GF-D8 (cell line): ENCODE measurements at regions not wholly inside any gene's neighbourhood (a gene's known extent, or its start where the extent isn't known, plus 50 kb on each side); places are given as distances from the start of the nearest gene placed in this dataset.
"Not testable (repeated sequence)": the region's sequence is repeated elsewhere in the genome, so short reads cannot be mapped to it uniquely, and the experiment has no call there.

Experiments
- DNase-seq: peaks from one replicate; lab custom pipeline; 2025; lab: John Stamatoyannopoulos, UW

- DNase-seq: no peak
Observed at GRCh38 chr1:79762461-79762860, 755.9 kb upstream of the ADGRL4 start.

- no peak for DNase-seq
Observed at GRCh38 chr1:79760531-79760930, 754.0 kb upstream of the ADGRL4 start.

GRCh38 chr1:79749607-79750006, 743.1 kb upstream of the ADGRL4 start:
- DNase-seq: no peak

- DNase-seq: no peak
Observed at GRCh38 chr1:79745929-79746328, 739.4 kb upstream of the ADGRL4 start.

GRCh38 chr1:79744746-79745145, 738.2 kb upstream of the ADGRL4 start:
- no peak for DNase-seq

GRCh38 chr1:79741720-79742421, 735.3 kb upstream of the ADGRL4 start:
- no peak for DNase-seq

- no peak for DNase-seq
Observed at GRCh38 chr1:79738101-79738500, 731.6 kb upstream of the ADGRL4 start.

- no peak for DNase-seq
Observed at GRCh38 chr1:79737193-79737592, 730.7 kb upstream of the ADGRL4 start.

GRCh38 chr1:79732950-79733349, 726.4 kb upstream of the ADGRL4 start:
- no peak for DNase-seq

GRCh38 chr1:79726911-79727310, 720.4 kb upstream of the ADGRL4 start:
- no peak for DNase-seq

GRCh38 chr1:79726321-79726720, 719.8 kb upstream of the ADGRL4 start:
- DNase-seq: no peak

GRCh38 chr1:79716447-79716846, 709.9 kb upstream of the ADGRL4 start:
- DNase-seq: no peak

- DNase-seq: no peak
Observed at GRCh38 chr1:79714664-79715063, 708.1 kb upstream of the ADGRL4 start.

GRCh38 chr1:79711001-79711431, 704.5 kb upstream of the ADGRL4 start:
- DNase-seq: no peak

- DNase-seq: no peak
Observed at GRCh38 chr1:79708646-79709265, 702.2 kb upstream of the ADGRL4 start.

GRCh38 chr1:79705218-79705617, 698.7 kb upstream of the ADGRL4 start:
- DNase-seq: no peak

- DNase-seq: no peak
Observed at GRCh38 chr1:79704067-79704466, 697.5 kb upstream of the ADGRL4 start.

- DNase-seq: not testable (repeated sequence)
Observed at GRCh38 chr1:79702336-79702999, 695.9 kb upstream of the ADGRL4 start.

GRCh38 chr1:79695138-79695537, 688.6 kb upstream of the ADGRL4 start:
- DNase-seq: no peak

GRCh38 chr1:79694241-79694640, 687.7 kb upstream of the ADGRL4 start:
- DNase-seq: no peak

- no peak for DNase-seq
Observed at GRCh38 chr1:79693441-79694114, 687.0 kb upstream of the ADGRL4 start.

- DNase-seq: no peak
Observed at GRCh38 chr1:79692519-79692918, 686.0 kb upstream of the ADGRL4 start.

GRCh38 chr1:79688932-79689331, 682.4 kb upstream of the ADGRL4 start:
- no peak for DNase-seq
